ENCODE measurements at regions not wholly inside any gene's neighbourhood (a gene's known extent, or its start where the extent isn't known, plus 50 kb on each side); places are given as distances from the start of the nearest gene placed in this dataset.

GRCh38 chr9:83132768-83133167, 69.8 kb upstream of the RASEF start:
- no peak for TF ChIP-seq CTCF (IDR thresholded peaks at IDR 0.05)
- TF ChIP-seq POLR2A (IDR thresholded peaks at IDR 0.05) = no peak
- no peak for TF ChIP-seq POLR2AphosphoS5 (IDR thresholded peaks at IDR 0.05)
